SK-N-MC (cell line): ENCODE measurements at regions not wholly inside any gene's neighbourhood (a gene's known extent, or its start where the extent isn't known, plus 50 kb on each side); places are given as distances from the start of the nearest gene placed in this dataset.

Experiments used
- EZH2 ChIP-seq: fragments of 200-600 bp; sonication (generic); IDR thresholded peaks from one replicate; pipeline ENCODE4 v1.6.1; 2017; ENCODE audit warnings: antibody characterized with exemption
- FOXP2 ChIP-seq: optimal IDR thresholded peaks from 2 replicates; pipeline ENCODE3; 2011; ENCODE audit warnings: mild to moderate bottlenecking, moderate library complexity; ENCODE audit not compliant: insufficient read depth; ENCODE audit errors: extremely low read length, control extremely low read depth
- POLR2AphosphoS5 ChIP-seq: IDR thresholded peaks from 2 replicates; pipeline ENCODE4 v1.6.1; 2012; ENCODE audit warnings: mild to moderate bottlenecking, low read depth, low read length, borderline replicate concordance

- no peak for TF ChIP-seq EZH2
- TF ChIP-seq POLR2AphosphoS5, result no peak
- no peak for TF ChIP-seq FOXP2
These were observed 203.8 kb downstream of the CASP12 start for GRCh38 chr11:104694259-104695064.
